HAP-1 (cell line): ENCODE measurements at regions not wholly inside any gene's neighbourhood (a gene's known extent, or its start where the extent isn't known, plus 50 kb on each side); places are given as distances from the start of the nearest gene placed in this dataset.
"Not testable (repeated sequence)": the region's sequence is repeated elsewhere in the genome, so short reads cannot be mapped to it uniquely, and the experiment has no call there.

Source experiments
- DNase-seq, 2 experiments: peaks; one replicate each; pipeline ENCODE4 v3.0.0-alpha.2; 2016 to 2020; ENCODE audit warnings: low spot score in 2 of 2
- H3K27me3 ChIP-seq: fragments of 250-450 bp; sonication (Bioruptor Pico); 2 replicates; pipeline ENCODE4 v1.5.1; 2020; ENCODE audit warnings: low read depth, mild to moderate bottlenecking, moderate library complexity
- H3K36me3 ChIP-seq: fragments of 250-450 bp; sonication (Bioruptor Pico); replicated peaks from 2 replicates; pipeline ENCODE4 v1.5.1; 2020; ENCODE audit warnings: mild to moderate bottlenecking
- H3K4me1 ChIP-seq: fragments of 250-450 bp; sonication (Bioruptor Pico); 2 replicates; pipeline ENCODE4 v1.5.1; 2020; ENCODE audit warnings: mild to moderate bottlenecking
- H3K4me3 ChIP-seq: fragments of 250-450 bp; sonication (Bioruptor Pico); 2 replicates; pipeline ENCODE4 v1.5.1; 2020; ENCODE audit warnings: mild to moderate bottlenecking, moderate library complexity
- H3K9me3 ChIP-seq: fragments of 250-450 bp; sonication (Bioruptor Pico); 2 replicates; pipeline ENCODE4 v1.5.1; 2020; ENCODE audit warnings: mild to moderate bottlenecking, moderate library complexity
- in situ Hi-C: fragments of 300-500 bp; cut with MboI; formaldehyde crosslinking; loops from 3 replicates; pipeline ENCODE4 v1.14.3; 2020; ENCODE audit warnings: low sequenced_read_pairs, inconsistent platforms, mixed read lengths

- no peaks in the 10 kb centered on the region for H3K9me3 ChIP-seq
- H3K4me1 ChIP-seq: no peaks in the 10 kb centered on the region
- no peaks in the 10 kb centered on the region for H3K27me3 ChIP-seq
- no peak overlapping the region for H3K4me3 ChIP-seq
- in situ Hi-C loops: no loop called here
- no peak for DNase-seq
- no peaks in the 10 kb centered on the region for H3K36me3 ChIP-seq
Observed at GRCh38 chr4:111303806-111304205, 680.9 kb upstream of the PITX2 start.

- Histone ChIP-seq H3K4me1 (no peaks in the 10 kb centered on the region), H3K9me3 (no peaks in the 10 kb centered on the region), H3K36me3 (no peaks in the 10 kb centered on the region), H3K4me3 (no peak overlapping the region), H3K27me3 (no peaks in the 10 kb centered on the region)
- DNase-seq: no peak
- in situ Hi-C loops: no loop called here
Observed at GRCh38 chr4:111323496-111323895, 700.6 kb upstream of the PITX2 start.

GRCh38 chr4:111323916-111324315 lies 701.0 kb upstream of the PITX2 start:
- DNase-seq: no peak
- in situ Hi-C loops: no loop called here

GRCh38 chr4:111326450-111326849 lies 703.6 kb upstream of the PITX2 start:
- no peaks in the 10 kb centered on the region for H3K4me1 ChIP-seq
- no peaks in the 10 kb centered on the region for H3K9me3 ChIP-seq
- DNase-seq: no peak
- no peaks in the 10 kb centered on the region for H3K36me3 ChIP-seq
- H3K27me3 ChIP-seq: no peaks in the 10 kb centered on the region
- in situ Hi-C loops: no loop called here
- no peak overlapping the region for H3K4me3 ChIP-seq

More at GRCh38 chr4:111323916-111324315, 701.0 kb upstream of the PITX2 start:
- H3K36me3 ChIP-seq: no peaks in the 10 kb centered on the region
- H3K27me3 ChIP-seq: no peaks in the 10 kb centered on the region
- no peak overlapping the region for H3K4me3 ChIP-seq
- H3K4me1 ChIP-seq: no peaks in the 10 kb centered on the region
- H3K9me3 ChIP-seq: no peaks in the 10 kb centered on the region

GRCh38 chr4:111330786-111331185 lies 707.9 kb upstream of the PITX2 start:
- Histone ChIP-seq H3K27me3 (no peaks in the 10 kb centered on the region), H3K4me3 (no peak overlapping the region), H3K4me1 (no peaks in the 10 kb centered on the region), H3K9me3 (no peaks in the 10 kb centered on the region), H3K36me3 (no peaks in the 10 kb centered on the region)
- in situ Hi-C loops: no loop called here
- DNase-seq: no peak

GRCh38 chr4:111334361-111334760 lies 711.5 kb upstream of the PITX2 start:
- no peaks in the 10 kb centered on the region for H3K4me1 ChIP-seq
- no peak for DNase-seq
- H3K4me3 ChIP-seq: no peak overlapping the region
- no peaks in the 10 kb centered on the region for H3K9me3 ChIP-seq
- H3K27me3 ChIP-seq: no peaks in the 10 kb centered on the region
- in situ Hi-C loops: no loop called here
- H3K36me3 ChIP-seq: no peaks in the 10 kb centered on the region

- peak in 1 of 2 experiments; percentile 7 for DNase-seq
Observed at GRCh38 chr4:111337186-111337876, 714.5 kb upstream of the PITX2 start.

GRCh38 chr4:111359602-111360001 lies 736.7 kb upstream of the PITX2 start:
- DNase-seq: no peak
- in situ Hi-C loops: no loop called here
- Histone ChIP-seq H3K4me3 (no peak overlapping the region), H3K27me3 (no peaks in the 10 kb centered on the region), H3K9me3 (no peaks in the 10 kb centered on the region), H3K36me3 (no peaks in the 10 kb centered on the region), H3K4me1 (no peaks in the 10 kb centered on the region)

More at GRCh38 chr4:111337186-111337876, 714.5 kb upstream of the PITX2 start:
- in situ Hi-C loops, H3K27me3 ChIP-seq, H3K4me1 ChIP-seq, H3K9me3 ChIP-seq, H3K36me3 ChIP-seq, H3K4me3 ChIP-seq: not testable (repeated sequence)

- Histone ChIP-seq H3K9me3 (no peaks in the 10 kb centered on the region), H3K36me3 (no peaks in the 10 kb centered on the region), H3K27me3 (no peaks in the 10 kb centered on the region), H3K4me1 (no peaks in the 10 kb centered on the region), H3K4me3 (no peak overlapping the region)
- no peak for DNase-seq
- in situ Hi-C loops: no loop called here
Observed at GRCh38 chr4:111360906-111361305, 738.0 kb upstream of the PITX2 start.

GRCh38 chr4:111362941-111363361 lies 740.1 kb upstream of the PITX2 start:
- no peaks in the 10 kb centered on the region for H3K27me3 ChIP-seq
- no peak overlapping the region for H3K4me3 ChIP-seq
- no peaks in the 10 kb centered on the region for H3K36me3 ChIP-seq
- H3K4me1 ChIP-seq: no peaks in the 10 kb centered on the region
- H3K9me3 ChIP-seq: no peaks in the 10 kb centered on the region
- in situ Hi-C loops: no loop called here
- DNase-seq: no peak

GRCh38 chr4:111377880-111378279 lies 755.0 kb upstream of the PITX2 start:
- H3K27me3 ChIP-seq, in situ Hi-C loops, H3K36me3 ChIP-seq, DNase-seq, H3K9me3 ChIP-seq, H3K4me1 ChIP-seq, H3K4me3 ChIP-seq: not testable (repeated sequence)

- no peaks in the 10 kb centered on the region for H3K9me3 ChIP-seq
- no peaks in the 10 kb centered on the region for H3K36me3 ChIP-seq
- in situ Hi-C loops: no loop called here
- H3K27me3 ChIP-seq: no peaks in the 10 kb centered on the region
- no peak for DNase-seq
- no peaks in the 10 kb centered on the region for H3K4me1 ChIP-seq
- no peak overlapping the region for H3K4me3 ChIP-seq
Observed at GRCh38 chr4:111388561-111388960, 756.7 kb upstream of the FAM241A start.

GRCh38 chr4:111391829-111392228 lies 753.4 kb upstream of the FAM241A start:
- Histone ChIP-seq H3K9me3 (no peaks in the 10 kb centered on the region), H3K36me3 (no peaks in the 10 kb centered on the region), H3K27me3 (no peaks in the 10 kb centered on the region), H3K4me3 (no peak overlapping the region), H3K4me1 (no peaks in the 10 kb centered on the region)
- no peak for DNase-seq
- in situ Hi-C loops: no loop called here

- Histone ChIP-seq H3K27me3 (no peaks in the 10 kb centered on the region), H3K36me3 (no peaks in the 10 kb centered on the region), H3K4me3 (no peak overlapping the region), H3K9me3 (no peaks in the 10 kb centered on the region), H3K4me1 (no peaks in the 10 kb centered on the region)
- DNase-seq: no peak
- in situ Hi-C loops: no loop called here
Observed at GRCh38 chr4:111393781-111394180, 751.5 kb upstream of the FAM241A start.

GRCh38 chr4:111398906-111399330 lies 746.3 kb upstream of the FAM241A start:
- no peaks in the 10 kb centered on the region for H3K36me3 ChIP-seq
- H3K9me3 ChIP-seq: no peaks in the 10 kb centered on the region
- H3K27me3 ChIP-seq: no peaks in the 10 kb centered on the region
- in situ Hi-C loops: no loop called here
- H3K4me1 ChIP-seq: no peaks in the 10 kb centered on the region
- no peak for DNase-seq
- H3K4me3 ChIP-seq: no peak overlapping the region
